OCI-LY1 (cell line): ENCODE measurements at regions not wholly inside any gene's neighbourhood (a gene's known extent, or its start where the extent isn't known, plus 50 kb on each side); places are given as distances from the start of the nearest gene placed in this dataset.

Source experiments
- H2AFZ ChIP-seq: fragments of 200-600 bp; sonication (generic), shearing (Covaris generic); 2 replicates; pipeline ENCODE4 v1.6.0; 2014; ENCODE audit warnings: antibody characterized with exemption, mild to moderate bottlenecking, low read length
- H3F3A ChIP-seq: fragments of 200-600 bp; sonication (generic), shearing (Covaris generic); 2 replicates; pipeline ENCODE4 v1.6.0; 2014; ENCODE audit warnings: mild to moderate bottlenecking, antibody characterized with exemption, low read length, moderate library complexity; ENCODE audit not compliant: insufficient read depth
- H3K27ac ChIP-seq: fragments of 200-600 bp; sonication (generic); 2 replicates; pipeline ENCODE4 v1.5.1; 2014; ENCODE audit warnings: low read length, mixed run types, mild to moderate bottlenecking, low read depth; ENCODE audit not compliant: poor library complexity, severe bottlenecking
- H3K27me3 ChIP-seq: fragments of 200-600 bp; sonication (generic); 2 replicates; pipeline ENCODE4 v1.6.0; 2014; ENCODE audit warnings: antibody characterized with exemption, mild to moderate bottlenecking, low read length, moderate library complexity; ENCODE audit not compliant: insufficient read depth
- H3K36me3 ChIP-seq: fragments of 200-600 bp; sonication (generic); 2 replicates; pipeline ENCODE4 v1.6.1; 2014; ENCODE audit warnings: mild to moderate bottlenecking, antibody characterized with exemption, low read length, moderate library complexity, mixed read lengths; ENCODE audit not compliant: insufficient read depth
- H3K4me1 ChIP-seq: fragments of 200-600 bp; sonication (generic); 2 replicates; pipeline ENCODE4 v1.5.1; 2014; ENCODE audit warnings: mild to moderate bottlenecking, low read length, moderate library complexity; ENCODE audit not compliant: insufficient read depth, severe bottlenecking
- H3K4me2 ChIP-seq: fragments of 200-600 bp; sonication (generic), shearing (Covaris generic); 2 replicates; pipeline ENCODE4 v1.6.1; 2014; ENCODE audit warnings: low read length
- H3K4me3 ChIP-seq: fragments of 200-600 bp; sonication (generic); 2 replicates; pipeline ENCODE4 v1.5.1; 2014; ENCODE audit warnings: low read length, low read depth, mild to moderate bottlenecking, mixed read lengths; ENCODE audit not compliant: poor library complexity, severe bottlenecking
- H3K79me2 ChIP-seq: fragments of 200-600 bp; shearing (Covaris generic); 2 replicates; pipeline ENCODE4 v1.6.1; 2016; ENCODE audit warnings: mixed run types, low read length, mixed read lengths; ENCODE audit not compliant: insufficient read depth
- H3K9ac ChIP-seq: fragments of 200-600 bp; sonication (generic), shearing (Covaris generic); 2 replicates; pipeline ENCODE4 v1.6.1; 2014; ENCODE audit warnings: mild to moderate bottlenecking, low read length, mixed read lengths
- H3K9me2 ChIP-seq: fragments of 200-600 bp; sonication (generic), shearing (Covaris generic); 2 replicates; pipeline ENCODE4 v1.6.1; 2014; ENCODE audit warnings: low read depth, mild to moderate bottlenecking, low read length, mixed read lengths
- H3K9me3 ChIP-seq: fragments of 200-600 bp; shearing (Covaris generic); 2 replicates; pipeline ENCODE4 v1.6.1; 2014; ENCODE audit warnings: low read length, mixed read lengths
- H4K20me1 ChIP-seq: fragments of 200-600 bp; sonication (generic), shearing (Covaris generic); 2 replicates; pipeline ENCODE4 v1.6.0; 2016; ENCODE audit warnings: mild to moderate bottlenecking, low read length; ENCODE audit not compliant: insufficient read depth
- EZH2 ChIP-seq: fragments of 200-600 bp; sonication (generic), shearing (Covaris generic); IDR thresholded peaks from 2 replicates; pipeline ENCODE4 v1.8.0; 2017; ENCODE audit warnings: borderline replicate concordance, mixed run types, mild to moderate bottlenecking, antibody characterized with exemption, low read length, moderate library complexity, mixed read lengths
- TF ChIP-seq, protein P1 (sequence below): fragments of 200-600 bp; sonication (generic), shearing (Covaris generic); IDR thresholded peaks from 2 replicates; pipeline ENCODE4 v1.5.1; 2017; ENCODE audit warnings: mild to moderate bottlenecking, antibody characterized with exemption, low read length, moderate library complexity, mixed read lengths

DNA sequence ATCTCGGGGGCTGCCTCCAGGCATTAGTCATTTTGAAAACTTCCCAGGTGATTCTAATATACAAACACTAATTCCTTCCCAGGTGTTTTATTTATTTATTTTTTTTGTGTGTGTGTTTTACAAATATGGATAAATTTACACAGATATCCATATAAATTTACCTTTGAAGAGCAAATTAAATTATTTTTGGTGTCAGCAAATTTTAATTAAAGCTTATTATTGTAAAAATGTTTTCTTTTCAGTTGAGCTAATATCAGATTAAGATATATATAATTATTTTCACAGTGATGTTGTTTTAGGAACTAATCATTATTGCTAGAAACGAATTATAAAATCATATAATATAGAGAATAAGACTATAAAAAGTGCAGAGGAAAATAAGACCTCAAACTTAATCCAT lies 62.0 kb upstream of the FREM3 start:
- no peaks in the 10 kb centered on the region for H3K79me2 ChIP-seq

More for the DNA sequence above, 62.0 kb upstream of the FREM3 start:
- H4K20me1 ChIP-seq, result no peaks in the 10 kb centered on the region
- H3K9me3 ChIP-seq, result no peaks in the 10 kb centered on the region
- H3K27me3 ChIP-seq, result no peaks in the 10 kb centered on the region
- H3K4me2 ChIP-seq, result no peak overlapping the region
- H3K9me2 ChIP-seq, result no peaks in the 10 kb centered on the region
- H2AFZ ChIP-seq, result no peak overlapping the region
- H3K9ac ChIP-seq, result no peak overlapping the region
- no peaks in the 10 kb centered on the region for H3K36me3 ChIP-seq
- H3K27ac ChIP-seq, result no peak overlapping the region
- H3K4me3 ChIP-seq, result no peak overlapping the region
- H3F3A ChIP-seq, result no peaks in the 10 kb centered on the region
- TF ChIP-seq, protein P1, sequence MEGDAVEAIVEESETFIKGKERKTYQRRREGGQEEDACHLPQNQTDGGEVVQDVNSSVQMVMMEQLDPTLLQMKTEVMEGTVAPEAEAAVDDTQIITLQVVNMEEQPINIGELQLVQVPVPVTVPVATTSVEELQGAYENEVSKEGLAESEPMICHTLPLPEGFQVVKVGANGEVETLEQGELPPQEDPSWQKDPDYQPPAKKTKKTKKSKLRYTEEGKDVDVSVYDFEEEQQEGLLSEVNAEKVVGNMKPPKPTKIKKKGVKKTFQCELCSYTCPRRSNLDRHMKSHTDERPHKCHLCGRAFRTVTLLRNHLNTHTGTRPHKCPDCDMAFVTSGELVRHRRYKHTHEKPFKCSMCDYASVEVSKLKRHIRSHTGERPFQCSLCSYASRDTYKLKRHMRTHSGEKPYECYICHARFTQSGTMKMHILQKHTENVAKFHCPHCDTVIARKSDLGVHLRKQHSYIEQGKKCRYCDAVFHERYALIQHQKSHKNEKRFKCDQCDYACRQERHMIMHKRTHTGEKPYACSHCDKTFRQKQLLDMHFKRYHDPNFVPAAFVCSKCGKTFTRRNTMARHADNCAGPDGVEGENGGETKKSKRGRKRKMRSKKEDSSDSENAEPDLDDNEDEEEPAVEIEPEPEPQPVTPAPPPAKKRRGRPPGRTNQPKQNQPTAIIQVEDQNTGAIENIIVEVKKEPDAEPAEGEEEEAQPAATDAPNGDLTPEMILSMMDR, result no peak
- no peak for TF ChIP-seq EZH2
- no peaks in the 10 kb centered on the region for H3K4me1 ChIP-seq
